NCI-H2081 (cell line): ENCODE measurements at regions not wholly inside any gene's neighbourhood (a gene's known extent, or its start where the extent isn't known, plus 50 kb on each side); places are given as distances from the start of the nearest gene placed in this dataset.

ENCODE experiments used
- DNase-seq, 2 experiments: peaks; one replicate each; lab custom pipeline; 2025; lab: John Stamatoyannopoulos, UW

- DNase-seq: no peak
Observed at GRCh38 chr14:45619831-45620230, 366.8 kb upstream of the MIS18BP1 start.

DNA sequence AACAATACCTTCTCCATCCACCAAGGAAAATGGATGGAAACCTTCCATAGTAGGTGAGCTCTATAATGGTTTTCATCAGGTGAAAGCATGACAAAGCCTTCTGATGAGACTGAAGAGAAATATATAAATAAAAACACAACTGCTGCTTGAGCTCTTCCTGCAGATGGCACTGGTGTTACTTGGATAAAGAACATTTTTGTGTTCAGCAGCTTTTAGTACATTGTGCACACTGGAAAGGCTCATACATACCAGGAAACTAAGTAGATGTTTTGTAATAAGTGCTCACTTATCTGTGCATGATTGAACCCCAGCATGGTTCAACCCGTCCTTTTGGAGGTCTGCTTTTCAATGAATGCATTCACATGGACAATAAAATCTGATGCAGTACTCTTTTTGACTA is 357.3 kb upstream of the MIS18BP1 start:
- DNase-seq: peak; percentile 14 to 23

DNA sequence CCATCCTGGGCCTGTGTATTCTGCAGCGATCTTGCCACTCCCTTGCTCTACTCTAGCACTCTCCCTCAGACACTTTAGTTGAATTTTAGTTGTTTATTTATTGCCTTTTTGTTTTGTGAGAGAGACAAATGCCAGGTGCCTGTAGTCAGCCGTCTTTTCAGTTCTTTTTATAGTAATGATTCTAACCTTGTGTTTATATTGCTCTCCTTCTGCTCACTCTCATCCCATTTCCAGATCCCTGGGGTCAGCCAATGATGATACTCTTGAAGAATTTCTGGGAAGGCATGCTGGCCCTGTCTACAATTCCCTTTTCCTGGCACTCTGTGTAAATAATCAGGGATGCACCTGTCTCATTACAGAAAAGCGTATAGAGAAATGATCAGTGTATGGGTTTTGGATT is 334.1 kb upstream of the MIS18BP1 start:
- DNase-seq: no peak

- no peak for DNase-seq
Observed at GRCh38 chr14:45559626-45560025, 306.6 kb upstream of the MIS18BP1 start.

GRCh38 chr14:45558183-45558582 is 305.2 kb upstream of the MIS18BP1 start:
- no peak for DNase-seq

DNA sequence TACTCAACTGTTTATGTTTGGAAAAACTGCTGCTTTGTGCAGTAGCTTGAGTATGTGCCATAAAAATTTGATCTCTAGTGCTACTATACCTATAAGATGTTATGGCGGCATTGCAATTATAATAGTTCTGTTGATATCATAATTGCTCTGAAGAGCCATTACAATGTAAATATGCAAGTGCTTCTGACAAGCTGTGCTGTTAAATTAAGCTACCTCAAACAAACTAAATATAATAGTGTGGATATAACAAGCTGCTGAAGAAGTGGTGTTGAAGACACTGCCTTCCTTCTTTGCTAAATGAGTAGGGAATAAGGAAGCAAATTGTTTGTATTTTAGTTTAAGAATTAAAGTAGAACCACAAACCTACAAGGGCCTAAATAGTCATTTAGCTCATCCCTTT is 301.0 kb upstream of the MIS18BP1 start:
- DNase-seq: peak in 1 of 2 experiments; percentile 3

DNA sequence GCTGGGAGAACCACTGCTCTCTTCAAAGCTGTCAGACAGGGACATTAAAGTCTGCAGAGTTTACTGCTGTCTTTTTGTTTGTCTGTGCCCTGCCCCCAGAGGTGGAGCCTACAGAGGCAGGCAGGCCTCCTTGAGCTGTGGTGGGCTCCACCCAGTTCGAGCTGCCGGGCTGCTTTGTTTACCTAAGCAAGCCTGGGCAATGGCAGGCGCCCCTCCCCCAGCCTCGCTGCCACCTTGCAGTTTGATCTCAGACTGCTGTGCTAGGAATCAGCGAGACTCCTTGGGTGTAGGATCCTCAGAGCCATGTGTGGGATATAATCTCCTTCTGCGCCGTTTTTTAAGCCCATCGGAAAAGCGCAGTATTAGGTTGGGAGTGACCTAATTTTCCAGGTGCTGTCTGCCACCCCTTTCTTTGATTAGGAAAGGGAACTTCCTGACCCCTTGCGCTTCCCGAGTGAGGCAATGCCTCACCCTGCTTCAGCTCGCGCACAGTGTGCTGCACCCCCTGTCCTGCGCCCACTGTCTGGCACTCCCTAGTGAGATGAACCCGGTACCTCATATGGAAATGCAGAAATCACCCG is 298.3 kb upstream of the MIS18BP1 start:
- DNase-seq: peak; percentile 17 to 34

DNA sequence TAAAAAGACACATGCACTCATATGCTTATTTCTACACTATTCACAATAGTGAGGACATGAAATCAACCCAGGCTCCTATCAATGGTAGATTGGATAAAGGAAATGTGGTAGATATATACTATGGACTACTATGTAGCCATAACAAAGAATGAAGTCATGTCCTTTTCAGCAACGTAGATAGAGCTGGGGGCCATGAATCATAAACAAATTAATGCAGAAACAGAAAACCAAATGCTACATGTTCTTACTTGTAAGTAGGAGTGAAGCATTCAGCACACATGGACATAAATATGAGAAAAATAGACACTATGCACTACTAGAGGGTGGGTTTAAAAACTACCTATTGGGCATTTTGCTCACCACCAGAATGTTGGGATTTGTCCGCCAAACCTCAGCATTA is 278.0 kb upstream of the MIS18BP1 start:
- DNase-seq: no peak

- peak; percentile 33 to 61 for DNase-seq
Observed at GRCh38 chr14:45526715-45527549, 273.9 kb upstream of the MIS18BP1 start.

- DNase-seq: no peak
Observed at GRCh38 chr14:45519766-45520165, 266.8 kb upstream of the MIS18BP1 start.

DNA sequence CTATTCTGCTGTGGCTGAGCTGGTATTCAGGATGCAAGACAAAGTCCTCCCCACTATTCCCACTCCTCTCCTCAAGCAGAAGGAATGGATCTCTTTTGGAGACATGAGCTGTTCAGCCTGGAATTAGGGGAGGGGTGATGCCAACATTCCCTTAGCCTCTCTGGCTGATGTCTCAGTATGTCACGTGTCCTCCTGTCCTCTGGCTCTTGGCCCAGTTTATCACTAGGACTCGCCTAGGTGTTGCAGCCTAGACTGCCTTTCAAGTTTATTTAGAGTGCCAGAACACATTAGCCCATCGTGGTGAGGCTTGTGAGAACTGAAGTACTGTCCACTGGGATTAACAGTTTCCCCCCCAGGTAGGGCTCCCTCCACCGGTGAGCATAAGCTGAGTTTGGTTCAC is 239.9 kb upstream of the MIS18BP1 start:
- DNase-seq: no peak

GRCh38 chr14:45491914-45492313 is 238.9 kb upstream of the MIS18BP1 start:
- DNase-seq: no peak

GRCh38 chr14:45486599-45486998 is 233.6 kb upstream of the MIS18BP1 start:
- DNase-seq: no peak

DNA sequence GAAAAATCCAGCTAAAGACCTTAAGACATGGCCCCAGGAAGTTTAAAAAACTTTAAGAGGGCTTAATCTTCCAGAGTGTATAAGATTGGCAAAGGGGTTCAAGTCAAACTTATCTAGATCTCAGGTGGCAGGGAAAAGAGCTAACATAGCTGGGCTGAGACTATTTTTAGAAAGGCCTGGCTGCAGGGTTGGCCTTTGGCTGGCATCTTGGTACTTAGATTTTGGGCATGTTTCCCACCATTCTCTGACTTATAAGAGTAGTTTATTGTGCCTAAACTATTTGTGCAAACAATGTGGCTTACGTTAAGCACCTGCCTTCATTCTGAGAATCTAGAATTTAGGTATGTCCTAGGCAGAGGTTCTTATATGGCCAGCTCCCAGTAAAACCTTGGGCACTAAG is 214.0 kb upstream of the MIS18BP1 start:
- no peak for DNase-seq

DNA sequence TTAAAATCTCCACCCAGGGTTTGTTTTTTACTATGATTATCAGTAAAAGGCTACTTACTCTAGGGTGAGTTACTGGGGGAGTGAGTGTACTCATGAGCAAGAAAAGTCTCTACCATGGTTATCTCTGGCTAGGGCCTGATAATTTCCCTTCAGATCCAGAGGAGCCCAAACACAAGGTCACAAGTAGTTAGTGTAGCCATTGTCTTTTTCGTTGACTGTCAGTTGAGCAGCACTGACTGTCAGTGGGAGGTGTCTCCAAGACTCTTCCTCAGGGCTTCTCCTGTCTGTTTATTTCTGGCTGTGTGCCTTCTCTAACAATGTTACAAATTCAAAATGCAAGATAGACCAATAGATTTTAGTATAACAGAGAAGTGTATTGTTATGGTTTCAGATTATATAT is 181.2 kb upstream of the MIS18BP1 start:
- no peak for DNase-seq

GRCh38 chr14:45426685-45427282 is 173.8 kb upstream of the MIS18BP1 start:
- DNase-seq: peak; percentile 71 to 81

GRCh38 chr14:45406942-45407341 is 153.9 kb upstream of the MIS18BP1 start:
- no peak for DNase-seq

DNA sequence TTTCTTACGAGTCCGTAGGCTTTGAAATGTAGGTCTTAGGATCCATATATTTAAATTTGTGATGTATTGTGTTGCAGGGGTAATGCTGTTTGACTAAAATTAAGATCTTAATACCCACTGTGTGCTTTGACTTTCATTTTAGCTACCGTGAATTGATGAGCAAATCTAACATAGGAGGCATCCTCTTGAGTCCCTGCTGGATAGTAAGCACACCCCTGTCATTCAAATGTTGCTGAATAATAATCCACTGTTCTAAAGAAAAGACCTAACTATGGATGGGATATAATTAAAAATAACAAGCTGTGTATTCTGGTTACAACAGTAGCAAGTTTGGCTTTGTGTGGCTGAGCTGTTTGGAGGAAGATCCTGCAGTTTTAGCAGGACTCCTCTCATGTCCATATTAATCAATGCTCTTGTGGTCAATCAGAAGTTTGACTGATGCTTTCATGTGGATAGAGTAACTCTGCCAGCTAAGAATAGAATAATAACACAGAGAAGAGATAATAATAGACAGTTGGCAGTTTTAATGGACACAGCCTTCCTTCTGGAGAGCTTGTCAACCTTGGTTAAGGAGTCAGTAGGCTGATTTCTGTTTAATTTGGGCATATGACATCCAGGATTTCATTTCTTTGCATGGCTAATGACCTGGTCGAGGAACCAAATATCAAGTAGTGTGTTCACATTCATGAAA is 148.1 kb upstream of the MIS18BP1 start:
- no peak for DNase-seq

DNA sequence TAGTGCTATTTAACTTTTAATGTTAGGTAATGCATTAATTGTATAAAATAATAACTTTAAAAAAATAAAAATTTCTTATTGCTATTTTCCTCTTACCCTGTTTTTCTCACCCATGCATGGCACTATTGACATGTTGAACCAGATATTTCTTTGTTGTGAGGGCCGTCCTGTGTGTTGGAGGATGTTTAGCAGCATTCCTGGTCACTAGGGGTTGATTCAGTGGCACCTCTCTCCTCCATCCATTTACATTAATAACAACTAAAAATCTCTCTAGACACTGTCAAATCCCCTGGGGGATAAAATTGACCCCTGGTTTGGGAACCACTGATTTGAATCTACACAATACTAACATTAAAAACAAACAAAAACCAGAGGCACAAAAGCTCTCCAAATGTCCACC is 147.5 kb upstream of the MIS18BP1 start:
- DNase-seq: no peak

DNA sequence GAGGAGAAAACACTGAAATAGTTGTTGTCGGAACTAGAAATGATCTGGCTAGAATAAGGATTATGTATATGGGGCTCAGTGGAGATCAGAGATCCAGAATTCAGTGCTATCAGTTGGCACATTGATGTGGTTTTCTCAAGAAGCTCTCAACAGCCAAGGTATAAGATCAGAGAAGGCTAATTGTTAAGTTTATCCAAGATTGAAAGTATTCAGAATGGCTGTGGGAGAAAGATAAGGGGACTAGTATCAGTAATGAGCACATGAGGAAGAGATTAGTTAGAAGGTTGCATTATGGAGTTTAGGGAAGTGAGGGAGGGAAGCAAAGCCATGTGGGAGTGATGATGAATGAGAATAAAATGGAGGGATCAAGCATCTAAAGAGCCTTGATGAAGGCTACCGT is 128.1 kb upstream of the MIS18BP1 start:
- DNase-seq: no peak

- no peak for DNase-seq
Observed at GRCh38 chr14:45377166-45377565, 124.2 kb upstream of the MIS18BP1 start.

DNA sequence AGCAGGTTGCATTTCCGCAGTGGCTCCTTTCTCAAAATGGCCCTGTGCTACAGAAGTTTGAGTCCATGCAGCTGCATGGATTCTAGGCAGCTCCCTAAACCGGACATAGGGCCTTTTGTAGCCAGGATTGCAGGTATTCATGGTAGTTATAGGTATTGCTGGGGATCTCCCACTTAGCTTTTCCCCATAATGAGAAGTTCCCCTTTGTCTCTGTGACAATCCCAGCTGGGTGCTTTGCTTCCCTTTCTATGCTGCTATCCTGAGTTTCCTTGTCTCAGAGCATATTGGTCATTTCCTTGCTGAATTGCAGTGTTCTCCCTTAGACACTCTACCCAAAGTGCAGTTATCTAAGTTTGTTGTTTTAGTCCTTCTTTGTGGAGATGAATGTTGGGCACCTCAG is 120.9 kb upstream of the MIS18BP1 start:
- DNase-seq: no peak
